OCI-LY7 (cell line): ENCODE measurements at regions not wholly inside any gene's neighbourhood (a gene's known extent, or its start where the extent isn't known, plus 50 kb on each side); places are given as distances from the start of the nearest gene placed in this dataset.

Experiments
- BruUV-seq: library from RNA; stranded (reverse); fragments of 400-500 nt; replicated peaks from 2 replicates; lab custom pipeline; 2021; lab: Mats Ljungman, UMichigan
- CTCF ChIA-PET: fragments of 300-600 bp; sonication (Branson Sonifier 250); formaldehyde crosslinking; loops from one replicate; lab custom pipeline; 2022; ENCODE audit warnings: antibody characterized with exemption; ENCODE audit not compliant: unreplicated experiment; lab: Charles Lee
- POLR2A ChIA-PET: fragments of 300-600 bp; sonication (Branson Sonifier 250); formaldehyde crosslinking; loops from one replicate; lab custom pipeline; 2022; ENCODE audit warnings: antibody characterized with exemption; lab: Charles Lee
- DNase-seq: peaks from one replicate; pipeline ENCODE4 v3.0.0-alpha.2; 2015; ENCODE audit warnings: low spot score
- H2AFZ ChIP-seq: fragments of 200-600 bp; sonication (generic), shearing (Covaris generic); 2 replicates; pipeline ENCODE4 v1.6.1; 2014; ENCODE audit warnings: mild to moderate bottlenecking, antibody characterized with exemption, low read length, moderate library complexity
- H3K27ac ChIP-seq: fragments of 200-600 bp; sonication (generic); 2 replicates; pipeline ENCODE4 v1.5.1; 2014; ENCODE audit warnings: mixed run types, low read depth, mild to moderate bottlenecking, moderate library complexity, low read length, inconsistent platforms; ENCODE audit not compliant: poor library complexity, severe bottlenecking
- H3K36me3 ChIP-seq: fragments of 200-600 bp; sonication (generic); 2 replicates; pipeline ENCODE4 v1.6.1; 2014; ENCODE audit warnings: mild to moderate bottlenecking, antibody characterized with exemption, low read length, moderate library complexity, mixed read lengths; ENCODE audit not compliant: insufficient read depth
- H3K4me1 ChIP-seq: fragments of 200-600 bp; sonication (generic); 2 replicates; pipeline ENCODE4 v1.5.1; 2014; ENCODE audit warnings: mild to moderate bottlenecking, low read length; ENCODE audit not compliant: insufficient read depth, poor library complexity, severe bottlenecking
- H3K4me2 ChIP-seq: fragments of 200-600 bp; sonication (generic); 2 replicates; pipeline ENCODE4 v1.6.1; 2014; ENCODE audit warnings: mild to moderate bottlenecking, low read length
- H3K4me3 ChIP-seq: fragments of 200-600 bp; sonication (generic); 2 replicates; pipeline ENCODE4 v1.5.1; 2014; ENCODE audit warnings: mild to moderate bottlenecking, low read depth, low read length; ENCODE audit not compliant: poor library complexity, severe bottlenecking
- H3K79me2 ChIP-seq: fragments of 200-600 bp; sonication (generic); 2 replicates; pipeline ENCODE4 v1.6.1; 2016; ENCODE audit warnings: low read depth, mild to moderate bottlenecking, low read length, moderate library complexity, mixed read lengths; ENCODE audit not compliant: insufficient read depth
- H3K9me2 ChIP-seq: fragments of 200-600 bp; sonication (generic); 2 replicates; pipeline ENCODE4 v1.6.1; 2016; ENCODE audit warnings: mild to moderate bottlenecking, low read length, mixed read lengths; ENCODE audit not compliant: insufficient read depth
- H3K9me3 ChIP-seq: fragments of 200-600 bp; sonication (generic); 2 replicates; pipeline ENCODE4 v1.6.1; 2014; ENCODE audit warnings: mild to moderate bottlenecking, mixed run types, low read length, mixed read lengths
- H4K20me1 ChIP-seq: fragments of 200-600 bp; sonication (generic); 2 replicates; pipeline ENCODE4 v1.6.1; 2014; ENCODE audit warnings: mild to moderate bottlenecking, antibody characterized with exemption, low read length, moderate library complexity, mixed read lengths; ENCODE audit not compliant: insufficient read depth
- CTCF ChIP-seq: fragments of 200-600 bp; sonication (generic); conservative IDR thresholded peaks from 2 replicates; pipeline ENCODE4 v1.5.1; 2014; ENCODE audit warnings: mild to moderate bottlenecking, antibody characterized with exemption, low read length, moderate library complexity, mixed read lengths
- EZH2phosphoT487 ChIP-seq: fragments of 200-600 bp; sonication (generic); IDR thresholded peaks from 2 replicates; pipeline ENCODE4 v1.6.1; 2018; ENCODE audit warnings: low read depth, borderline replicate concordance, mild to moderate bottlenecking, mixed run types, antibody characterized with exemption, low read length, moderate library complexity, mixed read lengths
- intact Hi-C: fragments of 100-400 bp; cut with micrococcal nuclease; formaldehyde crosslinking; loops from one replicate; pipeline ENCODE4 v1.10.0; 2022; ENCODE audit not compliant: unreplicated experiment

- no peaks in the 10 kb centered on the region for H4K20me1 ChIP-seq
- H3K4me3 ChIP-seq, result no peak overlapping the region
- POLR2A ChIA-PET, result no interaction called here
- H3K36me3 ChIP-seq, result no peaks in the 10 kb centered on the region
- CTCF ChIA-PET, result no interaction called here
- H3K27ac ChIP-seq, result no peak overlapping the region
- intact Hi-C loops, result no loop called here
- H3K9me2 ChIP-seq, result no peaks in the 10 kb centered on the region
- no peaks in the 10 kb centered on the region for H3K4me1 ChIP-seq
- no peak for DNase-seq
- H3K9me3 ChIP-seq, result no peaks in the 10 kb centered on the region
- no peak overlapping the region for H3K4me2 ChIP-seq
- H2AFZ ChIP-seq, result no peak overlapping the region
- no TSS peak for BruUV-seq
- no peaks in the 10 kb centered on the region for H3K79me2 ChIP-seq
- TF ChIP-seq EZH2phosphoT487 (no peak), CTCF (no peak)
These were observed 714.9 kb downstream of the MATN1 start for GRCh38 chr1:30008372-30008997.

DNA sequence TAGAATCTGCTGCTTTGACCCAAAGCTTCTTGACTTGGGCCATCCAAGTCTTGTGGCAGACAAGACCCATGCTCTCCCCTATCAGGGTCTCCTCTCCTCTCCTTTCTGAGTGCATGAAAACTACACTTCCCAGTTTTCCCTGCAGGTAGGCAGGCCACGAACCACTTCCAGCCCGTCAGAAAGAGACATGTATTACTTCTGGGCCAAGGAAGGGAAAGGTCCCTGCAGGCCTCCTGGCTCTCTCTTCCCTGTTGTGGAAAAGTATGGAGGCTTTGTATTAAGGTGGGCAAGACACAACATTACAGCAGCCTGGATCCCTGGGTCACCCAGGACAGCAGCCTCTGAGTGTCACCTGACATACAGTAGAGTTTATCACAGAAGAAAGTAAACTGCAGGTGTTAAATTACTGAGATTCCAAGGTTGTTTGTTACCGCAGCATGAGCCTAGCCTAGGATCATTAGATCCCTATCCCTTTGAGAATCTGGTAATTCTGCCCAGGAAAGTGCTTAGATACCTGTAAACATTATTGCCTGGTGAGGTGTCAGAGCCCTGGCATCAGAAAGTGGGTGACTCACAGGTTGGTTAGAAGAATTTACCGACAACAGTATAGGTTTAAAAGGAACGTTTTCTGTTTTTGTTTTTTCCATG lies 717.3 kb downstream of the MATN1 start:
- Histone ChIP-seq H3K4me2 (no peak overlapping the region), H3K36me3 (no peaks in the 10 kb centered on the region), H3K27ac (no peak overlapping the region), H3K4me1 (no peaks in the 10 kb centered on the region), H3K9me3 (no peaks in the 10 kb centered on the region), H3K9me2 (no peaks in the 10 kb centered on the region), H3K79me2 (no peaks in the 10 kb centered on the region), H2AFZ (no peak overlapping the region), H3K4me3 (no peak overlapping the region), H4K20me1 (no peaks in the 10 kb centered on the region)
- BruUV-seq, result no TSS peak
- CTCF ChIA-PET, result no interaction called here
- POLR2A ChIA-PET, result no interaction called here
- no peak for DNase-seq
- intact Hi-C loops, result no loop called here
- no peak for TF ChIP-seq EZH2phosphoT487
- no peak for TF ChIP-seq CTCF

GRCh38 chr1:30001732-30002039 lies 721.7 kb downstream of the MATN1 start:
- Histone ChIP-seq H4K20me1 (no peaks in the 10 kb centered on the region), H2AFZ (no peak overlapping the region), H3K79me2 (no peaks in the 10 kb centered on the region), H3K4me2 (no peak overlapping the region), H3K27ac (no peak overlapping the region), H3K4me3 (no peak overlapping the region), H3K4me1 (no peaks in the 10 kb centered on the region), H3K36me3 (no peaks in the 10 kb centered on the region), H3K9me2 (no peaks in the 10 kb centered on the region), H3K9me3 (no peaks in the 10 kb centered on the region)
- BruUV-seq, result no TSS peak
- no peak for TF ChIP-seq CTCF
- TF ChIP-seq EZH2phosphoT487, result no peak
- DNase-seq, result no peak
- POLR2A ChIA-PET, result no interaction called here
- intact Hi-C loops, result no loop called here
- CTCF ChIA-PET, result no interaction called here
